GM21367 (cell line): ENCODE measurements at regions not wholly inside any gene's neighbourhood (a gene's known extent, or its start where the extent isn't known, plus 50 kb on each side); places are given as distances from the start of the nearest gene placed in this dataset.

ENCODE experiments used
- ATAC-seq: cut with Tn5 transposase; IDR thresholded peaks from one replicate; pipeline ENCODE4 v1.9.1; 2021; ENCODE audit not compliant: unreplicated experiment

DNA sequence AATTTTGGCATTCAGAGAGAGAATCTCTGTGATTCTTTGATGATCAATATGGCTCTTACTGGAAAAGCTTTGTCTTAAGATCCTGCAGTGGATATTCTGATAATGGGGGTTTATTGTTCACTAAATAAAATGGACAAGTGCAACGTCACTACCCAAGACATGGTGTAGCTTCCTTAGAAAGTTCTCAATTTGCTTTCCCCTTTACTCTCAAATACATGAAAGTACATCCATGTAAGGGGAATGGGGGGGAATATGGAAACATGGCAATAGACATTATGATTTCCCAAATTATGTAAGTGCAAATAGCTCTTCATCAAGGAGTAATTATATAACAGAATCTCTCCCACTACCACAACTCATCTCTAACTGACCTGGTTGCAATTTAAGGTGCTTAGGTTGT, 126.3 kb upstream of the DPYD start:
- no peak for ATAC-seq

DNA sequence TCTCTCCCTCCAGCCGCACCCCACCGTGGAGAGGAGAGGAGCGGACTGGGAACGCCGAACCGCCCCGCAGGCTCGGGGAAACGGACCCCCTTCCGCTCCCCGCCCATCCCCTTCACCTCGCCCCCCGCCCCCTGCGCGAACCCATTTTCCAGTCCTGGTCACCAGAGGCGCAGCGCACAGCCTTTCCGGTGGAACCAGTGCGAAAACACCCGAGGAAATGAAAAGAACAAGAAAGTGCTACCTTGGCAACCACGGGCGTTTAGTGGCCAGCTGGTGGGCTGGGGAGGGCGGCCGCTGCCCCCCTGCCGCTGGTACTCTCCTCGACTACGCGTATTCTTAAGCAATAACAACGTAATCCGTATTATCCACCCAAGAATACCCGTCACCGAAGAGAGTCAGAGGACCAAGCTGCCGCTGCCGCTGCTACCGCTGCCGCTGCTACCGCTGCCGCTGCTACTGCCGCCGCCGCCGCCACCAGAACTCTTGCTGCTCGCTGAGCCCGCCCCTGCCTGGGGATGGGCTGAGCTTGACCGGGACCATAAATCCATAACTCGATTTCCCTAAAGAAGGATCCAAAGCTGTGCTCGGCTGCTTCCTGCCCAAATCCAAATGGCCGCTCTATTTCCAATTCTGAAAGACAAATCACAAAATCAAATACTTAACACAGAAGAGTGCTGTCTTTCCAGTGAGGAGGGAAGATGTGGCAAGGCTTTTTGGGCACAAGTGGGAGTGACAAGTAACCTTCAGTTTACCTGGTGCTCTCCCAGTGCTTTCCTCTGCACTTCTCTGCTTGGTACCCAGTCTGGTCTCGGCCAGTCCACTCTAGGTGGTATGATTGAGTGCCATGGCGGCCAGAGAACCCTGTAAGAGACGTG, 125.2 kb upstream of the DPYD start:
- no peak for ATAC-seq

DNA sequence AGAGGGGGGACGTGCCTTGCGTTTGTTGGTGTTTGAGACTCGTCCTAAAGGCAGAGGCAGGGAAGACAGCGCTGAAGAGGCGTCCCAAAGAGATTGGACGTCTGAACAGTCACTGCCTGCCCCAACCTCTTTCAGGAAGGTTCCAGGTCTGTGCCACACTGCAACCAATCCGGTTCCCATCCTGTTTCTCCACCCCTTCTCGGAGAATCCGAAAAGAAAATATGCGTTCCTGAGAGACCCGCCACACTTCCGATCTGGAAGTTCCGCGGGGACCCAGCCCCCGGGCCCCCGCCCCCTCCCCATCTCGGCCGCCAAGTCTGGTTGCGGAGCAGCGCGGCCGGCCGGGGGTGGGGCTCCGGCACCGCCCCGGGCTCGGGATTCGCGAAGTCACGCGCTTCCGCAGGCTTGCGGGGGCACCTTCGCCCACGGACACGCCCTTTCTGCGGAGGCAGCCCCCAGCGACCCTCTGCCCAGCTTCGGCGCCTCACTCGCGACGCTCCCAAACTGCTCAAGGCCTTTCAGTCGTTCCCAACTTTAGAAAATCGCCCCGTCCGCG, 124.5 kb upstream of the DPYD start:
- ATAC-seq: no peak

DNA sequence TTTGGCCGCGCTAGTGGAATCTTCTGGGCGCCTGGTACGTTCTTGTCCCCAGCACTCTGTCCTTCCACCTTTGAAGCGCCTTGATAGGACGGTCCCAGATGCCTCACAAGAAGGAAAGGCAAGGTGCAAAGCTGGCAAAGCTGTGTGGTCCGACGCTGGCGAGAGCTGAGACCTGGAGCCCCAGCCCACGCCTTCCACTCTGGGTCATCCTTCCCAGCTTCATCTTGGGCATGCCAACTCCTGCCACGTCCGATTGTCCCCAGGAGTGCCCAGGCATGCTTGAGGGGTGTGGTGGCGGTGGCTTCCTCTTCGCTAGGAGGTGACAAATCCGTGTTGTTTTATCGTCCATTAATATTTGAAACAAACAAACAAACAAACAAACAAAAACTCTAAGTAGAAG, 123.9 kb upstream of the DPYD start:
- ATAC-seq: no peak

DNA sequence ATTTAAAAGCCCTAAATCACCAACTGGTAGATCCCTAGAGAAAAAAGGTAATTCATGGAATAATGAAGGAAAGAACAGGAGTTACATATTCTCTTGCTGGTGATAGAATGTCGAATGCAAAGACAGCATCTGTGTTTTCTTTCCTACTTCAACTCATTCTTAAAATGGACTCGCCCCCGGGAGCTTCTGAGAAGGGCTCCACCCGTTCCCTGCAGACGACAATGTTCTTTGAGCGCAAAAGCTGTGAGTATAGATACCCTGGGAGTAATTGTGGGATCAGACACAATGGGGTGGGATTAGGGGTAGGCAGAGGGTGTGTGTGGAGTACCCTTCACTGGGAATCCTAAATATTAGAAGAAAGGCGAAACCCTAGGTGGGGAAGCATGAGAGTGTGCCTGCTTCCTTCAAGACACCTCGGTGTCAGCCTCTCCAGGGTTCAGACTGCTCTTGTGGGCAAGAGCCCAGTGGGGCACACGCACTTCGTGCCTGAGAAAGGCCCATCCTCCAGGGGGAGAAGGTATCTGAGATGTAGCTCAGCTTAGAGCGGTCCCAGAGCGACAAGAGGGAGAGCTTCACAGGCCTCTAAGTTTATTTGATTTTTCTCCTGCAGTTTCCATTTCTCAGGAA, 123.3 kb upstream of the DPYD start:
- no peak for ATAC-seq

DNA sequence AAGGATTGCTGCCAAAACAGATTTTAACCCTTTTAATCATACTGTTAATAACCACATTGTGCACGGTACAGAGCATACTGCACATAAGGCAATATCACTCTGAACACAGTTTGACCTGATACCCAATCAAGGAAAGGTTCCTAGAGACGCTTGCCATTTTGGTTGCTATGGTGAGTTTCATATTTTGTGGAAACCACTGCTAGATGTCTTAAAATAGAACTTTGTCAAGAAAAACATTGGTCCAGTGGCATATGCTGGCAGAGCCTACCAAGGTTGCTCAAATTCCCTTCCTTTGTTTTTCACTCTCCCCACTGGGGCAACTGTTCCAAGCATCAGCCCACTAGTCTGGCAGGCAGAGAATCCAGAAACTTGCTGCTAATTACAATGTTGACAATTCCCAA, 114.8 kb upstream of the DPYD start:
- no peak for ATAC-seq

DNA sequence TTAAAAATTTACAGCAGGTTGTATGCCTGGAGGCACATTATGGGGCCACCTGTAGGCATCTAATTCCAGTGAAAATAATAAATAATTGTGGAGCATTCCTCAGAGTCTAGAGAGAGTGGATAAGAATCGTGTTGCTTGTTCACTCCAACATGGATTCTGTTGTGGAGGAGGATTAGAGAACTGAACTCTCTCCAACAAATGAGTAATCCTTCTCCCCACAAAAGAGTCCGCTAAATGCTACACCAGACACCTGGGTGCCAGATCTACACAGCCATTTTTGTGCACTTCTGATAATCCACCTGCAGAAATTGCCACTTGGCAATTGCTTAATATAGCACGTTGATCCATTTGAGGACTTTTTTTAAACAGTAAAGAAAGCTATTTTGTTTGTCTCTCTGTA, 113.7 kb upstream of the DPYD start:
- no peak for ATAC-seq

DNA sequence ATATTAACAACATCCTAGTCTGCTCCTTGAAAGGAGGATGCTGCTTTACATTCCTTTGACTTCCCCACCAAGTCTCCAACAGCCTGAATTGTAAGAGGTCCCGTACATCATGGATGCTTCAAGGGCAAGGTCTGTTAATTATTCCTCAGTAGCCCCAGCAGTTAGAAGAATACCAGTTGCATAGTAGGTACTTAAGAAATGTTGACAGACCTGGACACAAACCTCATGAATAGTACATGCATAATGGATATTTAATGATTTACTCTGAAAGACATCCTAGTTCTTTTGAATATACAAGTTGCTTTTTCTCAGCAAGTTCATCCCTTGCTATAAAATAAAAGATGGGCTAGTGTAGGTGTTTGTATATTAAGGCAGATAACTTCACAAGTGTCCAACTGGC, 112.1 kb upstream of the DPYD start:
- ATAC-seq: no peak

DNA sequence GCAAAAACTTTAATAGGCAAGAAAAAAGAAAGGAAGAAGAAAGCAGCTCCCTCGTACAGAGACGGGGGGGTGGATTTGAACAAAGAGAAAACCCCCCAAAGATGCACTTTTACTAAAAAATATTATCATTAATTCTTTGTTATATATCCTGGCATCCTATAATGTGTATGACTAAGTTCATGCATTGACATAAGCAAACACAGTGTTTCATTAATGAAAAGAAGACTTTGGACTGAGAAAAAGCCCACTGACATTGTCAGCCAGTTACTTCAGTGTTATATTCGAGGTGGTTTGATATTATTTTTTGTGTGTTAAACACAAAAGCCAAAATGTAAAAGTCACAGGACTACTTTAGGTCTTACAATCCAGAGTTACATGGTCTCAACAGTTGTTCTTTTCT, 110.1 kb upstream of the DPYD start:
- ATAC-seq: no peak

DNA sequence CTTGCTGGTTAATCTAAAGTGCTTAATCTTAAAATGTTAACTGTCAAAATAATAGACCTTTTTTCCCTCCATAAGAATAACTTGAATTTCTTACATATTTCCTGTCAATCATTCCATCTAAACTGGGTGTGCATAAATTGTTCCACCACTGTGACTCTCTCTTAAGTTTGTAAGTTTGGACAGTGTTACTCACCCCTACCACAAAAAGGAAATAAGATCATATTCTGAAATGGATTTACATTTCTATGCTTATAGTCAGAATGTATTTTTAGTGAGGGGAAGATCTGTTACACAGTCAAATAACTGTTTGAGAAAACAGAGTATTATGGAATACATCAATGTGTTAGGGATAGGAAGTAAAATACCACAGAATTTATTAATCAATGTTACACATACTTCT, 109.6 kb upstream of the DPYD start:
- no peak for ATAC-seq

DNA sequence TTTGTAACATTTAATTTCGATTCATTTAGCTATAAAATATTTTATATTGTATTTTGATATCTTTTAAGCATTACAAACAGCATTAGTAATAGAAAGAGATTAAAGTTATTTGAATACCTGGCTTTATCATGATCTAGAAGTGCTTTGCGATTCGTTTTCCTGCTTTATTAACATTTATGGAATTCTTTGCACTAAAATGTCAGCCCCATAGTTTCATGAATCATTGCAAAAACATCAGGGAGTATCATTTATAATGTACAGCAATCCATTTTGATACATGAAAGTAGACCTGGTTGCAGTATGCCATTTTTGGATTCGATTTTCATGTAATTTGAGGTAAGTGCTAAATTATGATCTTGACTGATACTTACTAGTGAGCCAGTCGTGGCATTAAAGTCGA, 108.0 kb upstream of the DPYD start:
- ATAC-seq: no peak

DNA sequence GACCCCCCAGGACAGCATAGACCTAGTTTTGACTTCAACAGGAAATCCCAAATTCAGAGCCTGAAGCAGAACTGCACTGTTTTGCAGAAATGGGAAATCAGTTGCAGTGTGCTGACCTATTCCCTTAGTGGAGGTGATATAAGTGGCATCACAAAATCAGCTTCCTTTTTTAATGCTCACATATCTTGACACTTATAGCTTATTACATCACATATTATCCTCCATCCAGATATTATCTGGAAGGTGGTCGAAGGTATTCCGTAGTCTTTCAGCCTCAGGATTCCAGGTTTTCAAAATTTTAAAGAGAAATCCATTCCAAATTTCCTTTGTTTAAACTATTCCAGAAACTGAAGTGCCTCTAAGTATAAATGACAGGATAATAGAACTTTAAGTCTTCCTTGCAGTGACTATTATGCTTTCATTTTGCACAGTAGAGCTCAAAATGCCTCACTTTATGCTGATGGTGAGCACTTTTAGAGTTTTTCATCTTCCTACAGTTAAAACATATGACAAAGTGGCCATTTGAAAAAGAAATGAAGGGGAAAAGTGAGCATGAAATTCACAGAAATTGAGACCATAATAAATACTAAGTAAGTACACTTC, 106.4 kb upstream of the DPYD start:
- no peak for ATAC-seq

DNA sequence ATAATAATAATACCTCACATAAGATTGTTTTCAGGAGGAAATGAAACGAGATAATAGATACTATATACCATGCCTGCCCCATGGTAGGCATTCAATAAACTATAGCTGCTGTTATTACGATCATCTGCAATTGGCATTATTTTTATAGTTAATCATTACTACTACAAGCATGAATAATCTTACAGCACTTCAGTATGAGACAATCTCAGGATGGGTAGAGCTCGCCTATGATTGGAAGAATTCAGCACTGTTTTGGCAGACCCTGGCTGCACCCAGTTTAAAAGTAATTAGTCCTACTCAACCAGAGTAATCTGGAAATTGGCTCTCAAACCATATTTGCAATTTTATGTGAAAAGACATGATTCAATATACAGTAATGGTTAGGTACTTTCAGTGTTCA, 105.0 kb upstream of the DPYD start:
- no peak for ATAC-seq

DNA sequence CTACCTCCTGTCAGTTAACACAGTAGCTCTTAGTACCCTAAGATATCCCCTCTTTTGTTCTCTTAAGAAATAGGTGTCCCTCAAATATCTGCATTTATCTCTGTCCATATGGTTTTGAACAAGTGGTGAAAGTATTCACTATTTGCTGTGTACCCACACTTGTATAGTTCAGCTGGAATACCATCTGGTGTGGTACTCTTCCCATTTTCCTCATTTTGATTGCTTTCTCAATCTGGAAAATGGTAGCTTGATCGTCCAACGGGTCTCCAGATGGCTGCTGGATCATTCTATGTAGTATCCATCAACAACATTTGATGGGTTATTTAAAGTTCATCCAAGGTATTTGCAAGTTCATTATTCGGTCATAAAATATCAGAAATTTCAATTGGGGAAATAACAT, 100.3 kb upstream of the DPYD start:
- no peak for ATAC-seq

DNA sequence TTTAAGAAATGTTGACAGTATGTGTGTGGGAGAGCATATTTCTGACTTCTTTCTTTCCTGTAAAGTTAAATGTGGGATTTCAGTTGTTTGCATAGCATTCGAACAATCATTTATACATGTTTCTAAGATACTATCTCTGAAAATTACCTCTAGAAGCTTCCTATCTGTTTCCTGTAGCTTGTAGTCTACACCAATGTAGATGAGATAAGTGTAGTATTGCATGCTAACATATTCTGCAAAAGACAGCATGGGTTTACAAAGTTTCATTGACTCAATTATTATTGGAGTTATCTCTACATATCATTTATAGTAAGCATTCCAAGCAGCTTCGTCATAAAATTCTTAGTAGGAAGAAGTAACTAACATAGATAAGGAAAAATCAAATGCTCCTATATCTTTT, 98.9 kb upstream of the DPYD start:
- ATAC-seq: no peak

DNA sequence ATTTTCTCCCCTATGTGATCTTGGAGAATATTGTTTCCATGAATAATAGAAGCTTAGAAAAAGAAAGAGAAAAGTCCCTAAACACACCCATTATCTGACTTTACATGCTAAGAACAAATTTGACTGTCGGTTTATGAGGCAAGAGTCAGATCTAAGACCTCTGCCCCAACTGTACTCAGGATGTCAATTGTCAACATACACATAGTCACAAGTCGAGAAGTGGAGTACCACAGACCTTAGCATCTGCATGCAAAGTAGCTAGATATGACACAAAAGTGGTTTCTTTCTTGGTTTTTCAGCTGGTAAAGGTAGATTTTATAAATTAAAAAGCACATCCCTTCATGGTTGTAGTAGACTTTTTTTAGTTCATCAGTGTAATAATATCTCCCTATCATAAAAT, 97.2 kb upstream of the DPYD start:
- ATAC-seq: no peak

DNA sequence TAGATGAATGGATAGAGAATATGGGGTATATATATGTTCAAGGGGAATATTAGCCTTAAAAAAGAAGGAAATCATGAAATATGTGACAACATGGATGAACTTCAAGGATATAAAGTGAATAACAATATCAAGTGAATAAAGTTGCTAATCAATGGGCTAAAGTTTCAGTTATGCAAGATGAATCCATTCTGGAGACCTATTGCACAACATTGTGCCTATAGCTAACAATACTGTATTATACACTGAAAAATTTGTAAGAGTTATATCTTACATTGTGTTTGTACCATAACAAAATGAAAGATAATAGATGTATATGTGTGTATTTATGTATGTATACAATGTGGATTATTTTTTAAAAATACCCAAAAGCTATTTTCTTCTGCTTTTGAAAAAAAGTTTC, 96.3 kb upstream of the DPYD start:
- ATAC-seq: no peak

DNA sequence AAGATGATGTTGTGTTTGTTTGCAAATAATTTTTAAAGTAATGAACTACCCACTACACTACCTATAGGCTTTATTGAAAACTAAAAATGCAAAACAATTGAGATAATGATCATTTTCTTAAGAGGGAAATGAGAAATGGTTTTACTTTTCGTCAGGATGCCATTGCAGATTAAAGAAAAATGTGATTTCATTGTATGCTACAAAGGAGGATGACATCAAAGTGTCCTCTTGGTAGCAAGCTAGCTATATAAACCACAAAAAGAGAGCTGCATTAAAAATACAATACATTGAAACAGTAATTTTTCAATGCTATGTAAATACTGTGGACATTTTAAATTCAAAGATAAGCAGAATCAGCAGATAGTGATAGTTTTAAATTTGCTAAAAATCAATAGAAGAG, 87.5 kb upstream of the DPYD start:
- ATAC-seq: no peak

DNA sequence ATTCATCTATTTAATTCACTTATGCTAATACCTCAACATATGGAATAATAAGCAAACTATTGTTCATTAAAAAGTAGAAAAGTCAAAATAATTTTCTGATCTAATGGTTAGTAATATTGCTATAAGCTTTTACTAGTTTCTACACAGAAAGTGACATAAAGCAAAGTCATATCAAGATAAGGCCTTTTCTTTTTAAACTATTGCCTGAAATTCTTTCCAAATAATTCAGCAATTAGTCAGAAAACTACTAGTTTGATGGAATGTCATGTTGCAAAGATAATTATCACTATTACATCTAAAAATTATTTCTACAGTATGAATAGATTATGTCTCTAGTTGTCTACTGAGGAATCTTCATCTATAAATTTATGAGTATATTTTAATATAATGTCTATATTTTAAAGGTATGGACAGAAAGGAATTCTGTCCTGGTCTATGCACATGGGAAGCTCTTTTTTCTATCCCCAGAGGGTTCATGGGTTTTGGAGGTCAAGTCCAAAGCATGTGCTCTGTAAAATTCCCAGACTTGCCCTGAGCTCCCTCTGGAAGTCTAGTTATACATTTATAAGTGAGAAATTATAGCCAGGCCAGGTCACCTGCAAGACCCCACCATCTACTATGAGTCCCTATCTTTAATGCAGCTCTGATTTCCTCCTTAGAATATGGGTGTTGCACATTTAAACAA, 84.6 kb upstream of the DPYD start:
- no peak for ATAC-seq

DNA sequence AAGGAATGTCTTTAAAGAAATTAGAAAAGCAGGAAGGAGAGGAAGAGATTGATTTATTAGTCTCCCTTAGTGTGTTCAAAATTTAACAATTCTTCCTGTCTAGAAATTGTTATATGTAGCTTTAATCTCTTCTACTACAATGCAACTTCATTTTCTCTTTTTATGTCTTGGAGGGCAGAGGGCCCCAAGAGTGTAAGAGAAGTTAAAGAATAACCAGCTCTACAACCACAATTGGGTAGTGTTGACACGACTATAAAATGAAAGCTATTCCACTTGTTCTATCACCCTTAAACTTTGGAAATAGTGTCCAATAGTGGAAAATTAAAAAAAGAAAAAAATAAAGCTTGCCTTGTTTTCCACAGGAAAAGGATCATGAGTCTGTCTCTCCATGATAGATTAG, 82.6 kb upstream of the DPYD start:
- no peak for ATAC-seq

DNA sequence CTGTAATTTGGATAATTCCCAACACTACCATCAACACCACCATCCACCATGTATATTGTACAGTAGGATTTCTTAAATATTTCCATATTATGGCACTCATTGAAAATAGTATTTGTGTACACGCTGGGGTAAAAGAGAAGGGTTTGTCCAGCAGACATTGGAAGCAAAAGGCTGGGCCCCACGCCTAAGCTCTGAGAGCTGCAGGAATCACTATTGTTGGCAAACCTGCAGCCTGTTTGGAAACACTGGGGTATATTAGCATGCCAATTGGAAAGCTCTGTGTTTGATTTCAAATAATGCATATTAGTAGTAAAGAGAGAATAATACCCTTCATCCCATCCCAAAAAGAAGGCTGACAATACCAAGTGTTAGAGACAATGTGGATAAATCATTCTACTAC, 81.5 kb upstream of the DPYD start:
- no peak for ATAC-seq

DNA sequence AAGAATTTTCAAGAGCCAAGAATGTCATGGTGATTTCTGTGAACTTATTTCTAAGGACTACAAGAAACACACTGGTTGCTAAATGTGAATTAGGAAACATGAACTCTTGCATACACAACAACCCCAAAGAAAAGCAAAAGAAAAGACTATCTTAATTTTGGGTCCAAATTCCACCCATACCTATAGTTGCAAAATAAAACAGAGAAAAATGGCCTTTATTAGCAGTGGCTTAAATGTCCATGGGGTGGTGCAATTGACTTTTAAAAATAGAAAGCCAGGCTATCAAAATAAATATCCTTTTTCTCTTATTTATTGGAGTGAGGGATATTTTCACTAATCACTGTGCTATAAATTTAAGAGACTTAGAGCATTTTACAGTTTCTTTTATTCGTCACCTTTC, 80.9 kb upstream of the DPYD start:
- ATAC-seq: no peak
